CD4-positive, alpha-beta T cell treated with Interleukin-2 at 100 ng/mL for 4 hours (primary cell): ENCODE measurements at regions not wholly inside any gene's neighbourhood (a gene's known extent, or its start where the extent isn't known, plus 50 kb on each side); places are given as distances from the start of the nearest gene placed in this dataset.

Source experiments
- DNase-seq: peaks from one replicate; pipeline ENCODE4 v3.0.0-alpha.2; 2020; ENCODE audit warnings: low spot score

DNA sequence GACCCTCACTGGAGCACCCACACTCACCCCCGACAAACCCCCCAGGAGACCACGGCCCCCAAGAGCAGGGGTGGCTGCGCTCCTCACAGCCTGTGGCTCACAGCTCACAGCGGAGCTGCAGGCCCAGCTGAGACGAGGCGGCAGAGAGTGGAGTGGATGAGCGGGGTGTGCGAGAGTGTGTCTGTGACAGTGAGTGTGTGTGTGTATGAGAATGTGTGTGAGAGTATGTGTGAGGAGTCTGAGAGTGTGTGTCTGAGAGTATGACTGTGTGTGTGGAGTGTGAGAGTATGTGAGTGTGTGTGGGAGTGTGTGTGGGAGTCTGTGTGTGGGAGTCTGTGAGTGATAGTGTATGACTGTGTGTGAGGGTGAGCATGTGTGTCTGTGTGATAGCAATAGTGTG lies 55.3 kb upstream of the ID2 start:
- no peak for DNase-seq

DNA sequence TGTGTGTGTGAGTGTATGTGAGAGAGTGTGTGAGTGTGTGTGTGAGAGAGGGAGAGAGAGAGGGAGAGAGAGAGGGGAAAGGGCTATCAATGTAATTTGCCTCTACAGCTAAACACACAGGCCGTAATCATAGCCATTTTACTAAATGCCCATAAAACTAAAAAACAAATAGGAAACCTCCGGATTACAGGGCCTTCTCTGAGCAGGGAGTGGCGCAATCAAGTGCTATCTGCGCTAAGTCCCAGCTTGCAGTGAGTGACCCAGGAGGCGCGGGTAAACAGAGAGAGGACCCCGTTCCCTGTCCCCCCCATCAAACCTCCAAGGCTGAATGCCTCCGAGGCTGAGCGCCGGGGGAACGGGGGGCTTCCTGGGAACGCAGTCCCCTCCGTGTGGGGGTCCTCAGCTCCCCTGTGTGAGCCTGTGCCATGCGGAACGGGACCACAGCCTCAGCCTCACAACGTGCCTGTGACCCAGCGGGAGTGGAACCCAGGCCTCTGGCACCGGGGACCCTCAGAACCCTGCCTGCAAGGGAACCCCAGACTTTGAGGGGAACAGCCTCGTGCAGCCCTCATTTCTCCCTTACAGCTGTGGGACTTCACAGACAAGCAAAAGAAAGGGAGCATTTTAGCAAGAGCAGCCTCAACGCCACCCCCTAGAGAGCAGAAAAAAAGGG lies 54.7 kb upstream of the ID2 start:
- DNase-seq, result no peak

DNA sequence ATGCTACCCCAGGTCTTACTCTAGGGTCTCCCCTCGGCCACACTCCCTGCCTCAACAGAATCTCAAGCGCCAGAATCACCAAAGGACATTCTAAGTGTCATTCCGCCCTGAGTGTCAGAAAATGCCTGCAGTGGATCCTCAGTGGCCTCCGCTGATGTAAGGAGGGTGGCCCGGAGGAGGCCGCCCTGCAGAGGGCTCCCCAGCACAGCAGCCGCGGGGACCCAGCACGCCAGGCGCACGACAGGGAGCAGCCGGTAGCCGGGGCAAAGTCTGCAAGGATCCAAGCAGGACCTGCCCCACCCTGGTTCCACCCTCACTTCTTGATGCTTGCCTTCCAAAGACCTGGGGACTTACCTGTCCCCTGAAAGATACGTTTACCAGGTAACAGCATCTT lies 54.2 kb upstream of the ID2 start:
- DNase-seq, result no peak

DNA sequence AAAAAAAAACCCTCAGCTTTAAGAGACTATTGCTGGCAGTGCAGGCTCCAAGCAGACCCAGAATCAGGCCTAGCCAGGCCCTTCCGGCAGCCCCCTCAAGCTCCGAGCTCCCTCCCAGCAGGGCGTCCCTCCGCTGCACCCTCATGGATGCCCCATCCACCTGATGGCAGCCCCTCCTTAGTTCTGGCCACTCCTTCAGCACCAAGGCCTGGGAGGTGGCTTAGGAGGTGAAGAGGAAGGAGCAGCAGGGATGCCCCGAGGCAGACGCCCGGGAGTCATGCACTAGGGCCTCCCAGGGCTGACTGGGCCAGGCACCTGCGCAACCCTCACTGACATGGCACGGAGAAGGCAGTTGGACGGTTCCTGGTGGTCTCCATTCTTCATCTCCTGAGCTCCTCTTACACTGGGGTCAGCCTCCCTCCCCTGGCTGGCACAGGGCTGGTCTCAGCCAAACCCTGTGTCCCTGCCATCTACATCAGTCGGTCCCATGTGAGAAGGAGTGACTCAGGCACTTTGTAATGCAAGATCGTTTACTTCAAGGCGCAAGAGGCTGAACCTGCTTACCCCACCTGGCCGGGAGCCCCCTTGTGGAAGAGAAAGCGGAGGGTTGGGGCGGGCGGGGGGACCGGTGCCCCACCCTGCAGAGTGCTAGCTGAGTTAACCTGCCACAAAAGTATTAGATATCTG lies 53.5 kb upstream of the ID2 start:
- DNase-seq, result no peak

DNA sequence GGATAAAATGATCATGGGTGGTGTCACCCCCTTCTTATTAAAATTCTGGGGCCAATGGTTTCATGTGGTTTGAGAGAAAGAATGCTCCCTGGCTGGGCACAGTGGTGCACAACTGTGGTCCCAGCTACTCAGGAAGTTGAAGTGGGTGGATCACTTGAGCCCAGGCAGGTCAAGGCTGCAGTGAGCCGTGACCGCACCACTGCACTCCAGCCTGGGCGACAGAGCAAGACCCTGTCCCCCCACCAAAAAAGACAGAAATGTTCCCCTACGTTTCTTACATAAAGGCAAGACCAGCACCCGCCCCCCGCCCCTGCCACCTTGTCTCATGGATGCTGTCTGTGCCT lies 53.0 kb upstream of the ID2 start:
- DNase-seq, result no peak

DNA sequence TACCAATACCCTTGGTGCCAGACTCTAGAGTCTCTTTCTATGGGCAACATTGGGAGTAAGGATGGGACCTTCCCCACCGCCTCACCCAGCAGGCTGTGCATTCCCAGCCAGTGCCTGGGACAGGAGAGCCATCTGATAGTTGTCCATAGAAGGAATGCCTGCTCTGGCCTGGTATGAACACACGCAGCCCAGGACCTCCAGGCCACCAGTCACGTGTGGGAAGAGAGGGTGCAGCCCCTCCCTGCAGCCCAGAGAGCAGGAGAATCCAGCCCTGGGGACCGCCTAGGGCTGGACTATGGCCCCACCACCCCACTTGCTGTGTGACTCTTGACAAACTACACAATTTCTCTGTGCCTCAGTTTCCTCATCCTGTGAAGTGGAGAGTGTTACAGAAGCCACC lies 52.5 kb upstream of the ID2 start:
- DNase-seq, result no peak

DNA sequence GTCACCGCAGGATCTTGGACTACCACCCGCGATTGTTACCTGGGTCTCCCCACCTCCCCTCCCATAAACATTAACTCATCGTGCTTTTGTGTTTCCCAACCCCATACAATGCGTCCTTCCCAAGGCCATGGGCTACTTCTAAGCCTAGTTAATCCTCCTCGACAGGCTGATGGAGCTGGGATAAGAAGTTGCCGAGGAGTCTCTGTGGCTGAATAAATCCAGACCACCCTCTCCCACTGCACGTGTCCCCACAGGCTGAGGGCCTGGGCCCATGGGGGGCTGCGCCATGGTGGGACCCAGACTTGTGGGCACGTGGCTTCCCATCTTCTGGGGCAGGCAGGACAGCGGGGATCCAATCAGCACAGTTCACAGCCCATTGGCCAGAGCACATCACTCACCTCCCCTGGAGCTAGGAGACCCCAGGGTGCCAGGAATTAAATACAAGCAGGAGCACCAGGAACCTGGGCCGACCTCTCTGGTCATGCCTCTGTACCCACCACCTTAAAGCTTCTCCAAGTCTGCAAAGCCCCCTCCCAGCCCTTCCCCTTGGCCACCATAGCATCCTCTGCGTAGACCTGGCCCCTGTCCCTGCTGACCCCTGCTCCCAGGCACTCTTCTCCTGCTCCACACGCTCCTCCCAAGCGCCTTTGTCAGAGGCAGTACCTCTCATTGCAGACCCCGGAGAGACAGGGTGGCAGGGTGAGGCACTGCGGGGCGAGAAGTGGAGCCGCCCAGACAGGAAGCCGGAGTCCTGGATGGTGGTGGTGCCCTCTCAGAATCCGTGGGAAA lies 51.0 kb upstream of the ID2 start:
- no peak for DNase-seq

DNA sequence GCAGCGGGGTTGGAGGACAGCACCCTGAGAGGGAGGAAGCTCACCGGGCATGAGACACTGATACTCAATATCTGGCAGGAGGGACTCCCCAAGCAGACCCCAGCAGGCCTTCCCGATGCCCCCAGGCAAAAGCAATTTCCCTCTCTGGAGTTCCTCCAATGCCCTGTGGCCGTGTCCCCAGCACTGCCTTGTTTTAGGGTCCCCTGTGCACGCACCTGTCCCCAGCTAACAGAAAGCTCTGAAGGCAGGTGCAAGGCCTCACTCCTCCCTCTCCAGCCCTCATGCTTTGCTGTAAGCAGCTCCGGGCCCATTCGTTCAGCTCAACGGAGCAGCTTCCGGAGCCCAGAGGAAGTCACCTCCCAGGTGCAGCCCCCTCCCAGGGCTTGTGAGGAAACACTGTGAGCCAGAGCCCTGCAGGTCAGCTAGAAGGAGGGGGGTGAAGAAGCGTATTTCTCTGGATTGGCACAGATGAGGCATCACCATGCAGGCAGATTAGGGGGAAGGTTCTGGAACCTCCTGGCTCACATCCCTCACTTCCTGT lies 50.3 kb upstream of the ID2 start:
- no peak for DNase-seq
